ENCODE measurements at regions not wholly inside any gene's neighbourhood (a gene's known extent, or its start where the extent isn't known, plus 50 kb on each side); places are given as distances from the start of the nearest gene placed in this dataset.

DNA sequence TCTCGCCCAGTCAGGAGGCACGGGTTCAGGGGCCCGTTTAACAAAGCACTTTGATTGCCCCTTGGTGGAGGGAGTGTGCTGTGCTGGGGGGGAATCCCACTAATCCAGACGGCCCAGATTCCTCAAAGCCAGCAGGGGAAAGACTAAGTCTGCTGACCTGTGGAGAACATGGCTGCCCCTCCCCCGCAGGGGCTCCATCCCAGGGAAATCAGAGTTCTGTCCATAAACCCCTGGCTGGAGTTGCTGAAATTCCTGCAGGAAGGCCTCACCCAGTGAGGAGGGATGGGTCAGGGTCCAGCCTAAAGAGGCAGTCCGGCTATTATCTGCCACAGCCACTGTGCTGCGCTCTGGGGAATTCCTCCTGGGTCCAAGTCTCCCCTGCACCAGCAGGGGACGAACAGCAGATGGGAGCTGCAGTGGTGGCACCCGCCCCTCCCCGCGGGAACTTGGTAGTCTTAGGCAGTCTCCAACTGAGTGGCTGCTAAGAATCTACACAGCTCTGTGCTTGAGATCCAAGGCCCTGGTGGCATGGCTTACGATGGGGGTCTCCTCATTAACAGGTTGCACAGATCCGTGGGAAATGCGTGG lies 174.0 kb upstream of the DAB2 start:
- no peak overlapping the region for H3K4me3 ChIP-seq (ENCODE audit: low read length)
- no peak for DNase-seq (ENCODE audit: low read depth)
- no peak for TF ChIP-seq CTCF (conservative IDR thresholded peaks at IDR 0.05; ENCODE audit: low read length)

- TF ChIP-seq CTCF (conservative IDR thresholded peaks at IDR 0.05; ENCODE audit: low read length) = no peak
- DNase-seq (ENCODE audit: low read depth) = no peak
- no peak overlapping the region for H3K4me3 ChIP-seq (ENCODE audit: low read length)
Measured at GRCh38 chr5:39588179-39588578, 163.4 kb upstream of the DAB2 start.

GRCh38 chr5:39587675-39588074 lies 162.9 kb upstream of the DAB2 start:
- H3K4me3 ChIP-seq (ENCODE audit: low read length) = no peak overlapping the region
- no peak for TF ChIP-seq CTCF (conservative IDR thresholded peaks at IDR 0.05; ENCODE audit: low read length)
- no peak for DNase-seq (ENCODE audit: low read depth)

DNA sequence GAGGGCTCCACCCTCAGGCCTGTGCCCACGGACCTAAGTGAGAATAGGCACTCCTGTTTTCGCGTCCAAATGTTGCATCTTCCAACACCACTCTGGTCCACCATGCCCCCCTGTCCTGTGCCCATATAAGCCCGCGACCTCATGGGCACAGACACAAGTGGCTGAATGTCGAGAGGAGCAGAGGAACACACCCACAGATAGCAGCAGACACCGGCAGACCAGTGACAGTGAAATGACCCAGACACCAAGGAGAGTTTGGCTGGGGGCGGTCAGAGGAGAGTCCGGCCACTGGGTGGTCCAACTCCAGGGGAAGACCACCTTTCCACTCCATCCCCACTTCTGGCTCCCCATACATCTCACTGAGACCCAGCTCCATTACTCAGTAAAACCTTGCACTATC lies 161.4 kb upstream of the DAB2 start:
- no peak overlapping the region for H3K4me3 ChIP-seq (ENCODE audit: low read length)
- DNase-seq (ENCODE audit: low read depth) = no peak
- TF ChIP-seq CTCF (conservative IDR thresholded peaks at IDR 0.05; ENCODE audit: low read length) = no peak

- no peak overlapping the region for H3K4me3 ChIP-seq (ENCODE audit: low read length)
- no peak for TF ChIP-seq CTCF (conservative IDR thresholded peaks at IDR 0.05; ENCODE audit: low read length)
- DNase-seq (ENCODE audit: low read depth) = peak; percentile 59
Measured at GRCh38 chr5:39584927-39585326, 160.1 kb upstream of the DAB2 start.

DNA sequence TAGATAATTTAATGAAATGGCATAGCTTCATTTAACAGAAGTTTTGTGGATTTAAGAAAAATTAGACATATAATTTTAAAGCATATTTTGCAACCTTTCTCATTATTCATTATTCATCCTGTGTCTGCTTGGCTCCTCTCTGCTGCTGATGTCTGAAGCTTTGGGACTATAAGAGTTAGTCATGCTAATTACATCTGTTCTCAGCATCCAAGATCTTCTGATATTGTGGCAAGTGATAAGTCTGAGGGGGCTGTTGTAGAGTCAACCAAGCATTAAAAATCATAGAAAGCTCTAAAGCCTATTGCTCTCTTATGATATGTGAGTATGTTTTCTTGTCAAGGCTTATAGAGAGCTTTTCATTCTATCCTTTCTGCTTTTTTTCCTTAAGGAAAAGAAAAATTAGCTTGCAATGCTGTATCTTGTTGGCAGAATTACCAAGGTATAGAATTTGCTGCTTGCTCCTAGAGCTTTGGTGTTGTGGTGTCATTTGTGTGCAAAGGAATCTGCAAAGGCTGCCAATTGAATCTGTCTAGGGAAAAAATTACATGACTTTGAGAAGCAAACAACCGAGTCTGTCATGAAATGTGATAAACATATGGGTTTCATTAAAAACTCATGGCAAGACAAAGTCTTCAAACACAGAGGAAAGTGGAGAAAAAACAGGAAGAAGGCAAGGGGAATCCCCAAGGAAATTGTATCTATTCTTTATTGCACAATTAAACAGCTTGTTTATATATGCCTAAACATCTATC lies 156.1 kb upstream of the DAB2 start:
- DNase-seq (ENCODE audit: low read depth) = peak; percentile 91
- TF ChIP-seq CTCF (conservative IDR thresholded peaks at IDR 0.05; ENCODE audit: low read length) = no peak
- no peak overlapping the region for H3K4me3 ChIP-seq (ENCODE audit: low read length)

DNA sequence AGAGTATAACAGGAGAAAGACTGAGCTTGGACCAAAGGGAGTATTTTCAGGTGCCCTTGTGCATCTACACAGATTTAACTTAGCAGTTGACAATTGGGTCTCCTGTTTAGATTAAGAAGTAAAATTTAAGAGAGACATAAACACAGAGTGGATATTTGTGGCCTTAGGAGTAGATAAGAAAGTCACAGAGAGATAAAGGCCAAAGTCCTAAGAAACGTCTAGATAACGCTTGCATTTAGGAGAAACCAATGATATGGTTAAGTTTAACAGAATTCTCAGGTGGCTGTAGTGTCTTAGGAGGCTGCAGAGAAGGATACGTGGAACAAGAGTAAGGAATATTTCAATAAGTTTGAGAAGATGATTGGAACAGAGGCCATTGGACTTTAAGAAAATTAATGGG lies 155.0 kb upstream of the DAB2 start:
- no peak for DNase-seq (ENCODE audit: low read depth)
- H3K4me3 ChIP-seq (ENCODE audit: low read length) = no peak overlapping the region
- no peak for TF ChIP-seq CTCF (conservative IDR thresholded peaks at IDR 0.05; ENCODE audit: low read length)
